ENCODE measurements at regions not wholly inside any gene's neighbourhood (a gene's known extent, or its start where the extent isn't known, plus 50 kb on each side); places are given as distances from the start of the nearest gene placed in this dataset.

DNA sequence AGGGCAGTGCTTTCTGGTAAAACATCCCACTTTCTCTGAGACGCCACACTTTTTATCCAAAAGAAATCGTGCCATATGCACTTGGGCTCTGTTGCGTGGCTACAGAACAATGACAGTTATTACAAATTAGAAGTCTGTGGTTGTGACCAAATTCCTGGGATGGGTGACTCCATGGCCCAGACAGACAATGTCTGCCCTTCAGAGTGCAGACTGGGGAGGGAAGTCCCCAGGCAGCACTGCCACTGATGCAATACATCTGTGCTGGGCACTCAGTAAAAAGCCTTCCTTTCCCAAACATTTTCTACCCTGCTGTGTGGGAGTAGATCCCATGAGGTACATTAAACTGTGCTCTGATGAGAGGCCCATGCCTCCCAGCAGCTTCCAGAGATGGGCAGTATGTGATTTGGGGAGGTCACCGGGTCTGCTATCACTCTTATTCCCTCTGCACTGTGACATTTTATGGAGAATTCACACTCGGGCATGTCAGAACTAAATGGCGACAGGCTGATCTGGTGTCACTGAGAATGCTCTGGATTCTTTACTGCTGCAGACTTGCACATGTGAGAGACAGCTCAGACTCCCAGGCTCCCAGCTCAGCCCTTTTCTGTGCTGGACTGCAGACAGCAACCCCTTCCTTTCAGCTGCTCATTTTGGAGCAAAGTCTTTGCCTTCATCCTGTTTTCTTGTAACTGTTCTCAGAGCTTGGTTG lies 243.5 kb upstream of the ZNF32 start:
- no peak for TF ChIP-seq POLR2AphosphoS5 (IDR thresholded peaks at IDR 0.05; ENCODE audit: low read depth, low read length)
- TF ChIP-seq SIN3A (IDR thresholded peaks at IDR 0.05; ENCODE audit: borderline replicate concordance, insufficient read depth, low read length), result no peak
- TF ChIP-seq, protein P1, sequence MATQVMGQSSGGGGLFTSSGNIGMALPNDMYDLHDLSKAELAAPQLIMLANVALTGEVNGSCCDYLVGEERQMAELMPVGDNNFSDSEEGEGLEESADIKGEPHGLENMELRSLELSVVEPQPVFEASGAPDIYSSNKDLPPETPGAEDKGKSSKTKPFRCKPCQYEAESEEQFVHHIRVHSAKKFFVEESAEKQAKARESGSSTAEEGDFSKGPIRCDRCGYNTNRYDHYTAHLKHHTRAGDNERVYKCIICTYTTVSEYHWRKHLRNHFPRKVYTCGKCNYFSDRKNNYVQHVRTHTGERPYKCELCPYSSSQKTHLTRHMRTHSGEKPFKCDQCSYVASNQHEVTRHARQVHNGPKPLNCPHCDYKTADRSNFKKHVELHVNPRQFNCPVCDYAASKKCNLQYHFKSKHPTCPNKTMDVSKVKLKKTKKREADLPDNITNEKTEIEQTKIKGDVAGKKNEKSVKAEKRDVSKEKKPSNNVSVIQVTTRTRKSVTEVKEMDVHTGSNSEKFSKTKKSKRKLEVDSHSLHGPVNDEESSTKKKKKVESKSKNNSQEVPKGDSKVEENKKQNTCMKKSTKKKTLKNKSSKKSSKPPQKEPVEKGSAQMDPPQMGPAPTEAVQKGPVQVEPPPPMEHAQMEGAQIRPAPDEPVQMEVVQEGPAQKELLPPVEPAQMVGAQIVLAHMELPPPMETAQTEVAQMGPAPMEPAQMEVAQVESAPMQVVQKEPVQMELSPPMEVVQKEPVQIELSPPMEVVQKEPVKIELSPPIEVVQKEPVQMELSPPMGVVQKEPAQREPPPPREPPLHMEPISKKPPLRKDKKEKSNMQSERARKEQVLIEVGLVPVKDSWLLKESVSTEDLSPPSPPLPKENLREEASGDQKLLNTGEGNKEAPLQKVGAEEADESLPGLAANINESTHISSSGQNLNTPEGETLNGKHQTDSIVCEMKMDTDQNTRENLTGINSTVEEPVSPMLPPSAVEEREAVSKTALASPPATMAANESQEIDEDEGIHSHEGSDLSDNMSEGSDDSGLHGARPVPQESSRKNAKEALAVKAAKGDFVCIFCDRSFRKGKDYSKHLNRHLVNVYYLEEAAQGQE (IDR thresholded peaks at IDR 0.05; ENCODE audit: insufficient read depth in 1 of 2, low read depth in 2 of 2, low read length in 2 of 2), result peak in 1 of 2 experiments; percentile 74; a peak in 1 of 4 replicates
- no peak for TF ChIP-seq TAF1 (IDR thresholded peaks at IDR 0.05; ENCODE audit: borderline replicate concordance, insufficient read depth, low read length)
- TF ChIP-seq FOXP2 (optimal IDR thresholded peaks at IDR 0.05; ENCODE audit: borderline replicate concordance, extremely low read depth, extremely low read length, insufficient read depth), result no peak

DNA sequence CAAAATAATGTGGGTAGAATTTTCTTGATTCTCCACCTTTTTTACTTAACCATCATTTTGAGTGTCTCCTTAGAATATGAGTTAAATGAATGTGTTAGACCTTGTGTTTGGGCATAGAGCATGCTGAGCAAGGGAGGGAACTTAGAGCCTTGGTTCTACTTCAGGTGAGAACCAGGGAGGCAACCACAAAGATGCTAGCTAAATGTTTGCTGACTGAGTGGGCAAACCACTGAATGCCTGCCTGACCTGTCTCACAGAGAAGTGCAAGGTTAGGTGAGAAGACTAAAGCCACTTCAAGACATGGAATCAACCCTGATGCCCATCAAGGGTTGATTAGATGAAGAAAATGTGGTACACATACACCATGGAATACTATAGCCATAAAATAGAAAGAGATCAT lies 242.6 kb upstream of the ZNF32 start:
- TF ChIP-seq POLR2AphosphoS5 (IDR thresholded peaks at IDR 0.05; ENCODE audit: low read depth, low read length) (no peak), SIN3A (IDR thresholded peaks at IDR 0.05; ENCODE audit: borderline replicate concordance, insufficient read depth, low read length) (no peak), FOXP2 (optimal IDR thresholded peaks at IDR 0.05; ENCODE audit: borderline replicate concordance, extremely low read depth, extremely low read length, insufficient read depth) (no peak), TAF1 (IDR thresholded peaks at IDR 0.05; ENCODE audit: borderline replicate concordance, insufficient read depth, low read length) (no peak)
- TF ChIP-seq, protein P1 (IDR thresholded peaks at IDR 0.05; ENCODE audit: insufficient read depth in 1 of 2, low read depth in 2 of 2, low read length in 2 of 2), result no peak

DNA sequence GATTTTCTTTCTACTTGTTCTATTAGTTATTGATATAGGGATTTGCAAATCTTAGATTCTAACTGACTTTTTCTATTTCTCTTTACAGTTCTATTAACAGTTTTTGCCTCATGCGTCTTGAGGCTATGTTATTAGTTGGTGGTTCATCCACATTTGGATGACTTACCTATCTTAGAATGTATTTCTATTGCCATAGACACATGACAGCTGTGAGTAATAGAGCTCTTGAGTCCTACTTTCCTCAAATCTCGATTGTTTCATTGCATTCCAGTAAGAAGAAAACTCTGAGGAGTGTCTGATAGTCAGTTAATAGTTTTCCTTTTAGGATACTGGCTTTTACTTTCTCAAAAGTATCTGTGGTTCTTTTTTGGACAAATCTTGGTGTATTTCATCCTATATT lies 241.4 kb upstream of the ZNF32 start:
- TF ChIP-seq, protein P1 (IDR thresholded peaks at IDR 0.05; ENCODE audit: insufficient read depth in 1 of 2, low read depth in 2 of 2, low read length in 2 of 2), result no peak

DNA sequence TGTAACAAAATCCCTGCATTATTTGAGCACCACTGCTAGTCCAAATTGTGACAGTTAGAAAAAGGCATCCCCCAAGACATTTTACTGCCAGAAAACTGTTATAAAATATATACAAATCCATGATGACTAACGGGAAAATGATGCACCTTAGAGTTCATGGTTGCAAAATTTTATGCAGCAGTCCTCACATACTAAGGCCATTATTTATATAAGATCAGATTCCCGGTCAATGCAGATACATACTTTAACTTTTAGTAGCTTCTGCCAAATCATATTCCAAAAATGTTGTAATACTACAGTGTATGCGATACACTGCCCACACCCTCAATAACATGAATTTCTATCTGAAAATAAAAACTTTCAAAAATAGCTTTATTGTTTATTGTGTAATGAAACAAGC lies 239.9 kb upstream of the ZNF32 start:
- TF ChIP-seq TAF1 (IDR thresholded peaks at IDR 0.05; ENCODE audit: borderline replicate concordance, insufficient read depth, low read length), result no peak
- no peak for TF ChIP-seq FOXP2 (optimal IDR thresholded peaks at IDR 0.05; ENCODE audit: borderline replicate concordance, extremely low read depth, extremely low read length, insufficient read depth)
- no peak for TF ChIP-seq POLR2AphosphoS5 (IDR thresholded peaks at IDR 0.05; ENCODE audit: low read depth, low read length)
- TF ChIP-seq SIN3A (IDR thresholded peaks at IDR 0.05; ENCODE audit: borderline replicate concordance, insufficient read depth, low read length), result no peak
- TF ChIP-seq, protein P1 (IDR thresholded peaks at IDR 0.05; ENCODE audit: insufficient read depth in 1 of 2, low read depth in 2 of 2, low read length in 2 of 2), result no peak

DNA sequence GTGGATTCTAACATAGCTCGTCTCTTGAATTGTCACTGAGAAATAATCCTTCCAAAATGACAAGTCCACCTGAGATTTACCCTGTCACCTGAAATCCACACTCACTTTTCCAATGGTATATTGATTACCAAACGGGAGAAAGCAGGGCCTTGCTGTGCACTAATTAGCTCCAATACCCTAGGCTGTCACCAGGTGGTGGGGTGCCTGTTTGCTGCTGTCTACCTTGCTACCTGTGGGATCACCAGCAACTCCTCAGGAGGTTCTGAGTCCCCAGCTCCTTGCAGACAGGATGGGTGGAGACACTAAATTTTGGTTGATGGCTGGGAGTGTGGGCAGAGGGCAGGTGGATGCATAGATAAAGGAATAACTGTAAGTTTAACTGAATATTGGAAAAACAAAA lies 237.2 kb upstream of the ZNF32 start:
- TF ChIP-seq SIN3A (IDR thresholded peaks at IDR 0.05; ENCODE audit: borderline replicate concordance, insufficient read depth, low read length), result no peak
- no peak for TF ChIP-seq FOXP2 (optimal IDR thresholded peaks at IDR 0.05; ENCODE audit: borderline replicate concordance, extremely low read depth, extremely low read length, insufficient read depth)
- TF ChIP-seq, protein P1 (IDR thresholded peaks at IDR 0.05; ENCODE audit: insufficient read depth in 1 of 2, low read depth in 2 of 2, low read length in 2 of 2), result no peak
- TF ChIP-seq TAF1 (IDR thresholded peaks at IDR 0.05; ENCODE audit: borderline replicate concordance, insufficient read depth, low read length), result no peak
- no peak for TF ChIP-seq POLR2AphosphoS5 (IDR thresholded peaks at IDR 0.05; ENCODE audit: low read depth, low read length)
